ENCODE measurements at regions not wholly inside any gene's neighbourhood (a gene's known extent, or its start where the extent isn't known, plus 50 kb on each side); places are given as distances from the start of the nearest gene placed in this dataset.

GRCh38 chr6:119838043-119838442, 488.5 kb upstream of the MAN1A1 start:
- in situ Hi-C loops (cut with HindIII; ENCODE audit: low pct_unique_long_range_greater_than_20kb, low sequenced_read_pairs), result no loop called here

DNA sequence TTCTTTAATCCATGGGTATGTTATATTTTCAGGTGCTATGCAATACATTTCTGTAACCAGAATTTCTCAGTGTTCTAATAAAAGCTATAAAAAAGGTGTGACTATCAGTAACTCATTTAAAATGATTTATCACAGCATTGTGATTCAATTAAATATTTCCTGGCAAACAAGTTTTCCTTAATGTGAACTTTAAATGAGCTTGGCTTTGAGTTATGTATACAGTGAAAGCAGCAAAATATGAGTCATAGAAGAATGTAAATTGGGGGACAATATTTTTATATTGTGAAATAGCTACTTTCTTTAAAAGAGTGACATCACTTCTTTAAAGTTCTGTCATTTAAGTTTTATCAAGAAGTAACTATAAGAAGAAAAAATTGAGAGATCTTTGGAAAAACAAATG, 484.9 kb upstream of the MAN1A1 start:
- in situ Hi-C loops (cut with HindIII; ENCODE audit: low pct_unique_long_range_greater_than_20kb, low sequenced_read_pairs), result no loop called here
- H3K27ac ChIP-seq (ENCODE audit: low read length), result no peak overlapping the region
- POLR2A ChIA-PET, result no interaction called here
- H3K36me3 ChIP-seq (ENCODE audit: control insufficient read depth, insufficient read depth, low read length), result no peaks in the 10 kb centered on the region
- H3K4me3 ChIP-seq (ENCODE audit: low read depth in 2 of 2, low read length in 2 of 2), result no peak overlapping the region
- no TSS peak for BruUV-seq (replicated peaks)
- intact Hi-C loops (cut with micrococcal nuclease; ENCODE audit: unreplicated experiment), result no loop called here
- ATAC-seq, result no peak
- no peak for DNase-seq (ENCODE audit: low read depth, low spot score)
- no peaks in the 10 kb centered on the region for H3K4me1 ChIP-seq (ENCODE audit: control insufficient read depth, insufficient read depth, low read length)
- no peaks in the 10 kb centered on the region for H3K27me3 ChIP-seq (ENCODE audit: control insufficient read depth, insufficient read depth, low read length)
- CTCF ChIA-PET, result no interaction called here
- TF ChIP-seq SIN3A (IDR thresholded peaks at IDR 0.05; ENCODE audit: borderline replicate concordance, insufficient read depth, low read depth, low read length) (no peak), CTCF (IDR thresholded peaks at IDR 0.05) (no peak), POLR2AphosphoS5 (IDR thresholded peaks at IDR 0.05; ENCODE audit: low read depth, low read length) (no peak), TCF7L2 (IDR thresholded peaks at IDR 0.05; ENCODE audit: low read depth, low read length) (no peak)
- TF ChIP-seq, protein P1, sequence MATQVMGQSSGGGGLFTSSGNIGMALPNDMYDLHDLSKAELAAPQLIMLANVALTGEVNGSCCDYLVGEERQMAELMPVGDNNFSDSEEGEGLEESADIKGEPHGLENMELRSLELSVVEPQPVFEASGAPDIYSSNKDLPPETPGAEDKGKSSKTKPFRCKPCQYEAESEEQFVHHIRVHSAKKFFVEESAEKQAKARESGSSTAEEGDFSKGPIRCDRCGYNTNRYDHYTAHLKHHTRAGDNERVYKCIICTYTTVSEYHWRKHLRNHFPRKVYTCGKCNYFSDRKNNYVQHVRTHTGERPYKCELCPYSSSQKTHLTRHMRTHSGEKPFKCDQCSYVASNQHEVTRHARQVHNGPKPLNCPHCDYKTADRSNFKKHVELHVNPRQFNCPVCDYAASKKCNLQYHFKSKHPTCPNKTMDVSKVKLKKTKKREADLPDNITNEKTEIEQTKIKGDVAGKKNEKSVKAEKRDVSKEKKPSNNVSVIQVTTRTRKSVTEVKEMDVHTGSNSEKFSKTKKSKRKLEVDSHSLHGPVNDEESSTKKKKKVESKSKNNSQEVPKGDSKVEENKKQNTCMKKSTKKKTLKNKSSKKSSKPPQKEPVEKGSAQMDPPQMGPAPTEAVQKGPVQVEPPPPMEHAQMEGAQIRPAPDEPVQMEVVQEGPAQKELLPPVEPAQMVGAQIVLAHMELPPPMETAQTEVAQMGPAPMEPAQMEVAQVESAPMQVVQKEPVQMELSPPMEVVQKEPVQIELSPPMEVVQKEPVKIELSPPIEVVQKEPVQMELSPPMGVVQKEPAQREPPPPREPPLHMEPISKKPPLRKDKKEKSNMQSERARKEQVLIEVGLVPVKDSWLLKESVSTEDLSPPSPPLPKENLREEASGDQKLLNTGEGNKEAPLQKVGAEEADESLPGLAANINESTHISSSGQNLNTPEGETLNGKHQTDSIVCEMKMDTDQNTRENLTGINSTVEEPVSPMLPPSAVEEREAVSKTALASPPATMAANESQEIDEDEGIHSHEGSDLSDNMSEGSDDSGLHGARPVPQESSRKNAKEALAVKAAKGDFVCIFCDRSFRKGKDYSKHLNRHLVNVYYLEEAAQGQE (IDR thresholded peaks at IDR 0.05; ENCODE audit: insufficient read depth in 1 of 2, low read depth in 2 of 2, low read length in 1 of 2), result no peak
- no peaks in the 10 kb centered on the region for H3K9me3 ChIP-seq (ENCODE audit: control insufficient read depth, insufficient read depth, low read depth, low read length)

More at GRCh38 chr6:119838043-119838442, 488.5 kb upstream of the MAN1A1 start:
- Histone ChIP-seq H3K36me3 (ENCODE audit: control insufficient read depth, insufficient read depth, low read length) (no peaks in the 10 kb centered on the region), H3K4me1 (ENCODE audit: control insufficient read depth, insufficient read depth, low read length) (no peaks in the 10 kb centered on the region), H3K27me3 (ENCODE audit: control insufficient read depth, insufficient read depth, low read length) (no peaks in the 10 kb centered on the region), H3K4me3 (ENCODE audit: low read depth in 2 of 2, low read length in 2 of 2) (no peak overlapping the region), H3K9me3 (ENCODE audit: control insufficient read depth, insufficient read depth, low read depth, low read length) (no peaks in the 10 kb centered on the region), H3K27ac (ENCODE audit: low read length) (no peak overlapping the region)
- ChIA-PET CTCF (no interaction called here), POLR2A (no interaction called here)
- no peak for ATAC-seq
- intact Hi-C loops (cut with micrococcal nuclease; ENCODE audit: unreplicated experiment), result no loop called here
- BruUV-seq (replicated peaks), result no TSS peak
- no peak for TF ChIP-seq TCF7L2 (IDR thresholded peaks at IDR 0.05; ENCODE audit: low read depth, low read length)
- no peak for TF ChIP-seq POLR2AphosphoS5 (IDR thresholded peaks at IDR 0.05; ENCODE audit: low read depth, low read length)
- no peak for TF ChIP-seq SIN3A (IDR thresholded peaks at IDR 0.05; ENCODE audit: borderline replicate concordance, insufficient read depth, low read depth, low read length)
- TF ChIP-seq CTCF (IDR thresholded peaks at IDR 0.05), result no peak
- TF ChIP-seq, protein P1 (IDR thresholded peaks at IDR 0.05; ENCODE audit: insufficient read depth in 1 of 2, low read depth in 2 of 2, low read length in 1 of 2), result no peak
- no peak for DNase-seq (ENCODE audit: low read depth, low spot score)
